ENCODE measurements at regions not wholly inside any gene's neighbourhood (a gene's known extent, or its start where the extent isn't known, plus 50 kb on each side); places are given as distances from the start of the nearest gene placed in this dataset.

DNA sequence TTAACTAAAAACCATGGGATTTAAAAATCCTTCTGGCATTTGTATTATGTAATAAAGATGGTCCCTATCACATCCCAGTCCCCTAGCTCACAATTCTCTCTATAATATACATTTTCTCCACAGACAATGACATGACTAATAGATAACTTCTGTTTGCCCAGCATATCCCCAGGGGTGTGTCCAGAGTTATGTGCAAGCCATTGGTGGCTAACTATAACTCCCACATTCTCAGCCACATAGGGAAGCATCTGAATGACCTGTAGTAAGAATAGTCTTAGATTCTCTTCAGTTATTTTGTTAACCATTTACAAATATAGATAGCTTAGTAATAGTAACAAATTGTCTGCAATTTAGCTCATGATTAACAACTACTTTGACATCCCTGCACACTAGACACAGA, 52.2 kb upstream of the RBSN start:
- Mint-ChIP-seq H3K27ac (no peak overlapping the region), H3K36me3 (no peaks in the 10 kb centered on the region), H3K4me3 (no peak overlapping the region), H3K9me3 (no peaks in the 10 kb centered on the region), H3K4me1 (no peaks in the 10 kb centered on the region), H3K27me3 (peaks cover 38 to 46% of the 10 kb centered on the region in 2 donors)
- no peak for DNase-seq
- ATAC-seq (replicated peaks) = no peak

DNA sequence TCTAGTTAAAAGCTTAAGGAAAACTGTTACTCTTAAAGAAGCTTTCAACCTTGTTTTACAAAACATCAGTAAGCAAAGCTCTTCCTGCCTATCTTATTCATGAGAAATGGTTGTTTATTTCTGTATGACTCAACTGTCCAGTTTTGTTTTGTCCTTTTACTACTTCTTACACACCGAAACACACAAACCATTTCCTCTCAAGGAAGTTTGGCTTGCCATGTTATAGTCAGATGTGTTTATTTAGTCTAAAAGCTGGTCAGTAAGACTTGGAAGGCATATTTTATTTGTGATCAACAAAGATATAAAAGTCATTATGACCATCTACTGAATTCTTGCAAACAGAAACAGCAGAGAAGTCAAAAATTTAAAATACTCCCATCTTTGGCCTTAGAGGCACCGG, 53.2 kb upstream of the RBSN start:
- Mint-ChIP-seq H3K4me1 (no peaks in the 10 kb centered on the region), H3K27ac (no peak overlapping the region), H3K4me3 (no peak overlapping the region), H3K36me3 (no peaks in the 10 kb centered on the region), H3K27me3 (peaks cover 33 to 46% of the 10 kb centered on the region in 2 donors), H3K9me3 (no peaks in the 10 kb centered on the region)
- ATAC-seq (replicated peaks) (no peak), DNase-seq (no peak)

DNA sequence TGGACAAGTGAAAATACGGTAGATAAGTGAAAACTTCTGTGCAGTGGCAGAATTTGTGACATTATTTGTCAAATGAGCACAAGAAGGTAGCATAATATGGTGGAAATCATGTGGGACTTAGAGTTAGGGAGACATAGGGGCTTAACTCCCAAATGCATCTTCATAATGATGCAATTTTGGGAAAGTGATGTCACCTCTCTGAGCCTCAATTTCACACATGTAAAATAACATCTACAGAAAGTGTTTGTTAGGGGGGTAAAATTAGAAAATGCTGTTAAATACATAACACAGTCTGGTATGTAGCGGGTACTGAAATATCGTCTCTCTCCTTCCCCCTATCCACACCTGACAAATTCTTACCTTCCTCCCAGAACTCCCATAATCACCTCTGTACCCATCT, 52.9 kb upstream of the CAPN7 start:
- Mint-ChIP-seq H3K4me1 (no peaks in the 10 kb centered on the region), H3K9me3 (peaks cover 3 to 4% of the 10 kb centered on the region in 2 donors), H3K27me3 (peaks cover 38 to 54% of the 10 kb centered on the region in 2 donors), H3K4me3 (no peak overlapping the region), H3K27ac (no peak overlapping the region), H3K36me3 (no peaks in the 10 kb centered on the region)
- DNase-seq (no peak), ATAC-seq (replicated peaks) (no peak)

DNA sequence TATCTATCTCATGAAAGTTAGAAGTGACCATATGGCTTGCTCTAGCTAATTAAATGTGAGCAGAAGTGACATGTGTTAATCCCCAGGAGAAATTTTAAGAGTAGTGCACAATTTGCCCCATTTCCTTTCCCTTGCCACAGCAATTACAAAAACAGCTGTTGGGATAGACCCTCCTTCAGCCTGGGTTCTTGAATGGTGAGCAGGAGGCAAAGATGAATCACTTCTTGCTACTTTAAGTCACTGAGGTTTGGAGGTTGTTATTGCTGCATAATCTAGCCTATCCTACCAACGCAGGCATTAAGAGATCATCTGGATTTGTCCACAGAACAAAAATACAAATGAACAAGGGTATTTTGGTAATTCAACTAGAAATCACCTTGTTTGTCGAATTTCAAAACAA, 51.7 kb upstream of the CAPN7 start:
- peaks cover 38 to 47% of the 10 kb centered on the region in 2 donors for H3K27me3 Mint-ChIP-seq
- no peaks in the 10 kb centered on the region for H3K4me1 Mint-ChIP-seq
- no peak overlapping the region for H3K27ac Mint-ChIP-seq
- DNase-seq (no peak), ATAC-seq (replicated peaks) (no peak)
- no peaks in the 10 kb centered on the region for H3K36me3 Mint-ChIP-seq
- peaks cover 3 to 4% of the 10 kb centered on the region in 2 donors for H3K9me3 Mint-ChIP-seq
- no peak overlapping the region for H3K4me3 Mint-ChIP-seq

DNA sequence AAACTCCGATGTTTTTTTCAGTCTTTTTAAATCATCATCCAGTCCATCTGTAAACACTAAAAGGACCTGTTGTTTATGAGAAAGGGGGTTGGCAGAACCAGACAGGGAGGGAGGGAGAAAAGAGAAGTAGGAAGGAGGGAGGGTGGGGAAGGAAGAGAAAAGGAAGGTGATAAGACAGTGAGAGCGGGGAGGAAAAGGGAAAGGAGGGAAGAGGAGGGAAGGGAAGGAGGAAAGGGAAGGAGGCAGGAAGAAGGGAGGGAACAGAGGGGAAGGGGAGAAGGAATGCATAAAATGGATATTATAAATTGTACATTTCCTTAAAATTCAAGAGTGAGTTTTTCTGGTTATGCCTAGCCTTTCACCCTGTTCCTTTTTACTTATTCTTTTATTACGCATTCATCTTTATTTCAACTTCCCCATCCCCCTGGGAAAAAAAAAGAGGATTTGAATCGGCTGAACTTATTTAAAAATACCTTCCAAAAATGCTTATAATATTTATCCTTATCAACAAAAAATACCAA, 50.1 kb upstream of the CAPN7 start:
- ATAC-seq (replicated peaks) = no peak

More for the DNA sequence above, 50.1 kb upstream of the CAPN7 start:
- Mint-ChIP-seq H3K27me3 (peaks cover 38 to 47% of the 10 kb centered on the region in 2 donors), H3K36me3 (no peaks in the 10 kb centered on the region), H3K4me3 (no peak overlapping the region), H3K27ac (no peak overlapping the region), H3K4me1 (peaks cover 4 to 5% of the 10 kb centered on the region in 2 donors), H3K9me3 (peaks cover 3 to 4% of the 10 kb centered on the region in 2 donors)
- DNase-seq = no peak
